Esophagus mucosa (tissue), 1 donor: ENCODE measurements at regions not wholly inside any gene's neighbourhood (a gene's known extent, or its start where the extent isn't known, plus 50 kb on each side); places are given as distances from the start of the nearest gene placed in this dataset.

Experiments
- ATAC-seq: fragments of 200-7000 bp; cut with Tn5 transposase; one replicate; pipeline ENCODE4 v1.9.1; 2020
- donor health status: DM: yes; HTN: yes; CAD: no.

DNA sequence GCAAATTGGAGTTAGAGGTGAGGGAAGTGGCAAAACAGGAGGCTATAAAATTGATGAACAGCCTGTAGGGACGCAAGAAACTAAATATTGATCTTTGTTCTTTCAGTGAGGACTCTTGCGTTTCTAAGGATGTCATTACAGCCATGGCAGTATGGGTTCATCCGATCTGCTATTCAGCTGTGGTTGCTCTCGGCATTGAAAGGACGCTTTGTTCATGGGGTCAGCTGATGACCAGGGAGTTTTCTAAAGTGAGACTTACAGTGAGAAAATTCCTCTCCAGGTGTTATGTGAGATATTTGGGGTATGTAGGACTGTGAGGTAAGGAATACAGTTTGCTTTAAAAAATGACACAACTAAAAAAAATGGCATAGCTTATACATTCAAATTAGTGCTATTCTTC is 52.7 kb upstream of the PELI1 start:
- no peak for ATAC-seq

DNA sequence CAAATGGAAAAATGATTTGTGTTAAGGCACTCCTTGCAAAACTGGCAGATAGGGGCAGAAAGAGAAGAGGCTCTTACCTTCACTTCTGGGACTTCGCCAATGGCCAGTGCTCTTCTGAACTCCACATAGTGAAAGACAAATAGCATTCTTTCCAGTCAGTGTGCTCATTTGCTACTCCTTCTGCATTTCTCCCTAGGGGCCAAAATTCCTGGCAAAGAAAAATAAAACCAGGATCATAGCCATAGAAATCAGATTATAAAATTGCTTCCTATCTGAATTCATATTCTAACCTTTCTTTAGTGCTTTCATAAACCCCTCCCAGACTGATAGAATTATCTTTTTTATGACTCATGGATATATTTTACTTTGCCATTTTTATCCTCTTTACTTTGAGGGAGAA is 56.9 kb upstream of the PELI1 start:
- ATAC-seq, result no peak

DNA sequence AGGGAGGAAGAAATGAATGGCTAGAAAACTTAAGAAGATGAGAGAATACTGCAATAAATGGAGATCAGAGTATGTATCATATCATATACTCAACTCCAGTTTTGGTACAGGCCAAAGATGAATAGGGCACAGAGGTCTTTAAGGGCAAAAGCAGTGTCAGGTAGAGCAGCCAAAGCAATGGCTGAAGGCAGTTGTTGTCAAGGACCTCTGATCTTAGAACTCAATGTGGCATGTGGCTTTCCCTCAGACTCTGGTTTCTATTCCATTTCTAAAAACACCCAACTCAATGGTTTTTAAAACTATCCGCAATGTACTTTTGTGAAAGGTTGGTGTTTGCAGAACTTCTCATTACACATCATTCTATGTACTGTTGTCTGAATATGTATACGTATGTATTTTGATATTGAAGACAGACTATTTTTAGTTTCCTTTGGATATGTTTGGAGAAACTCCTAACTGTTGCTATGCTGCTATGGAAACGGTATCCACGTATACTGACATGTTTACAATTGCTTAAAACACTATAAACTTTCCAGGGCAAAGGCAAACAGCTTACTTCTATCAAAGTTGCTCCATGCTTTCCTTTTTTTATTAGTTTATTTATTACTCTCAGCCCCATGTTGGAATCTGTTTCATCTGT is 58.1 kb upstream of the PELI1 start:
- ATAC-seq, result no peak

DNA sequence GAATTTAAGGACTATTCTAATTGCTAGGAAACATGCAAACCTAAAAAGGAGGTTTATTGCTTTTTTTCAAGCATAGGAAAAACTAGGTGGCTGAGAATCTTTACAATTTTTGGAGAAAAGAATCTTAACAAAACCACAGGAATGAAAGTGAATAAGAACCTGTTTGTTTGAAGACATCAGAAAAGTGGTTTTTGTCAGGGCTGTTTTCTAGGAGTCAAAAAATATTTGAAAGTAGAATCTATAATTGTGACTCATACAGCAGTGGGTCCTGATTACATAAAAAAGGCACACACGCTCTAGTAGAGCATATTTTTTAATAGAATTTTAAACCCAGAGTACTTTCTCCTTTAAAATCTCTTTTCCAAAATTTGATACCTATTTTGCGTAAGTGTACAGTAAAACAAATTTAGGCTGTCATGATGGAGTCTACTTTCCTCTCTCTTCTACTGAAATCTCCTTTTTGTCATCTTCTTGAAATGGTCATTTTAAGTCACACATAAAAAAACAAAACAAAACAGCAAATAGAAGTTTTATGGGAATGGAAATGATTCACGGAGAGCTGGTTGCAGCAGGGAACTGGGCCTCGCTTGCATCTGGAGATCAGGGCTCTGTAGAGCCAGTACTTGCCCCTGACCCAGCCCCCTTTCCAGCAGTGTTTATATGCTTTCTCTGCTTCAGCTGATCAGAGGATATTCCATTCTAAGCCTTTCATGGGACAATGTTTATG is 59.1 kb upstream of the PELI1 start:
- no peak for ATAC-seq

DNA sequence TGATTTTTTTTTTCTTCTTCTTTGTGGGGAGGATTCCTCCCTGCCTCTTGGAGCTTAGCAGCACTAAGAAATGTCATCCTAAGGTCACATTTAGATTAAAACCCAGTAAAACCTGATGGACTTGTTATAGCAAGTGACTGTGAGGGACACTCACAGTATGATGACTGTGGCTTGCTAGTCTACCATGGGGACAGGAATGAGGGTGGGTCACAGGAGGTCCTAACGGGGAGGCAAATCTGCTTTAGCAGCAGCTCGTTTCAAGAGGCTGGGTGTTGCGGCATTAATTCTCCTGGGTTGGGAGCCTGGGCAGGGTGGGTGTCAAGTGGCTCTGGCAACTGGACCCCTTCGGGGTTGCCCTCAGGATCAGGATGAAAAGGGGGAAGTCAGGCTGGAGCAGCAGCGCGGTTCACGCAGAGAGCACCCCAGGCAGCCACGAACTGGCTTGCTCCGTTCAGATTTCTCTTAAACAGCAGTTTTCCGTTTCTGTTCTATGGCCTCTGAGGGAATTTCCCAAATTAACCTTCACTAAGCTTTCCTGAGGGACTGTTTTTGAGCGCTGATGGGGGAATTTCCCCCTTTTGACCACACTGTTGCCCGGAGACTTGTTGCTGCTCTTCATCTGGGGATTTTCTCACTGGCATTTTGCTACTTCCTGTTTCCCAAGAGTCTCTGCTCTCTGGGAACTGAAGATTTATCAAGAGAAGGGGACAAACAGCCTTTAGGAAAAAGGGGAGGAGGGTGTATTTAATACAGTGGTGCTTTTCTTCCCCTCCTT is 59.8 kb upstream of the PELI1 start:
- peak; percentile 92 for ATAC-seq

DNA sequence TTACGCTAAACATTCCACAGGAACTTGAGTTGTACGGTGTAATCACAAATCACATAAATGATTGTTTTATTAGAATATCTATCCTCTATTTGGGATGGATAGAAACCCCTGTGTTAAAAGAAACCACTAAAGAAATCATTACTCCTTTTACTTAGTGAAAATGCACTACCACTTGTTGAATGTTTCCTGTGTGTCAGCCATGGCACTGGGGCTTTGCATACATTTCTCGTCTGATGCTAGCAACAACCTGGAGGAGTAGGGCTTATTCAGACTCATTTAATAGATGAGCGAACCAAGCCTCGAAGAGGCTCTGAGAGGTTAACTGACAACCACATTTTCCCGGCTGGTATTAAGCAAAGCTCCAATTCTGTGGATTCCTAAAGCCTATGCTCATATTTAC is 60.5 kb upstream of the PELI1 start:
- ATAC-seq, result no peak

DNA sequence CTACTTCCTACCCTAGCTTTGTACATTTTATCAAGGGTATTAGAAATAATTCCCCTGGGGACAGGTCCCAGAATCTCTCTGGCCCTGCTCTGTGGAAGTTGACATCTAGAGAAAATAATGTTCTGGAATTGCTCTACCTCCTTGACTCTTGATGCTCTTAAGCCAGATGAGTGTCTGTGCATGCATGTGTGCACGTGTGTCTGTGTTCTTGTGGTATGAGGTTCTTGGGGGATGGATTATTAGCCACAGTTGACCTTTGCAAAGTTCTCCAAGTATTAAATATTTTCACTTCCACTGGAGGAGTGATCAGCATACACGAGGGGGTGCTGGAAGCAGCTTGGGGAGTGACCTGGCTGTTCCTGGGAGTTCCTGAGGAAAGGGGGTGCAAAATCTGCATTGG is 61.2 kb upstream of the PELI1 start:
- ATAC-seq, result no peak

DNA sequence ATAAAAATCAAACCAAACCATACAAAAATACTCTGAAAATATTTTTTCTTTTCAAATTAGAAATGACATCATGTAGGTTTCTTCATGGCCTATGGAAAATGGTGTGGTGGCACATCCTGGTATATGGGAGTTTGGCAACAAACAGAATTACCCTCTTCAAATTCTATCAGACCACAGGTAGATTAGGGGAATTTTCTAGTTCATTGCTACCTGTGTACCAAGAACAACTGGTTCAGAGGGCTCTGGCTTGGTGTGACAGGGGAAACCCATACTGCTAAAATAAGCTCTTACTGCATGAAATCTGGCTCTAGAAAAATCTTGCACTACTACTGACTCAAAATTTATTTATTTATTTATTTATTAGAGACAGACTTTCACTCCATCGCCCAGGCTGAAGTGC is 63.4 kb upstream of the PELI1 start:
- no peak for ATAC-seq

DNA sequence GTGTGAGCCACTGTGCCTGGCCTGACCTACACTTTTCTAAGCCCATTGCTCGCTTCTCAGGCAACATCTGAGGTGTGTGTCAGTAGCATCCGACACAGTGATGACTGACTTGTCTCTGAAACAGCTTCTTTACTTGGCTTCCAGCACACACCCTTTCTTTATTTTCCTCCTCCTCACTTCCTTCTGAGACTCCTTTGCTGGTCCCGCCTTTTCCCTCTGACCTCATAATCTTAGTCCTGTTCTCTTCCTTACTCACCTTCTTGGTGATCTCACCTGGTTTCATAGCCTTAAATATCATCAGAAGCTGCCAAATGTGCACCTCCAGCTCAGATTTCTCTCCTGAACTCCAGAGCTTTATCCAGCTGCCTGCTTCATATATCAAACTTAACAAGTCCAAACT is 66.6 kb upstream of the PELI1 start:
- ATAC-seq, result peak; percentile 84

DNA sequence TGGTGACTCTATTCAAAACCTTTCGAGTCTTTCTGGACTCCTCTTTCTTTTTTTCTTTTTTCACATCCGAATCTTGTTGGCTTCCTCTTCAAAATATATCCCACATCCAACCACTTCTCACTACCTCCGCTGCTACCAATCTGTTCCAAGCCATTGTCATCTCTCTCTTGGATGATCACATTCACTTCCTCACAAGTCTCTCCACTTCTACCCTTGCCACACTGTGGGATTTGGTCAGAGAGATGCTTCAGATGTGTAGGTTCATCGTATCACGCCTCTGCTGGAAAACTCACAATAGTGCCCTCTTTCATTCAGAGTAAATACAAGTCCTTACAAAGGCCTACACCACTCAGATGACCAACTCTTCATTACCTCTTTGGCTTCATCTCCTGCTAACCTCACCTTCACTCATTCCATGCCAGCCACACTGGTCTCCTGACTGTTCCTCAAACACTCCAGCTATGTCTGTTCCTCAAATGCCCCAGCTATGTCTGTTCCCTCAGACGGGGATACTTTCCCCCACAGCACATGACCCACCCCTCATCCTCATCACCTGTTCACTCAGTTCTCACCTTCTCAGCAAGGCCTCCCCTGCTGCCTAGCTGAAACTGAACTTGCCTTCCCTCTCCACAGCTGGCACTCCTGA is 67.2 kb upstream of the PELI1 start:
- peak; percentile 2 for ATAC-seq

DNA sequence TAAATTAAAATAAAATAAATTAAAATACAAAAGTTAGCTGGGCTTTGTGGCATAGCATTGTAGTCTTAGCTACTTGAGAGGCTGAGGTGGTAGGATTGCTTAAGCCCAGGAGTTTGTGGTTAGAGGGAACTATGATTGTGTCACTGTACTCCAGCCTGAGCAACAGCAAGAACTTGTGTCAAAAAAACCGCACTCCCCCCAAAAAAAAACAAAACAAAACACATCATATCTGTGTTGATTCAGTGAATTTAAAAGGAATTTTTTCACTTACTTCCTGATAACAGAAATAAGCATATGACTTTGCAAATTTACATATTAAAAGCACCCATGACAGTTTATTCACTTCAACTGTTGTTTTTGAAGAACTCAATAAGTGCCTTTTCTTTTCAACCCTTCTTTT is 68.1 kb upstream of the PELI1 start:
- no peak for ATAC-seq

DNA sequence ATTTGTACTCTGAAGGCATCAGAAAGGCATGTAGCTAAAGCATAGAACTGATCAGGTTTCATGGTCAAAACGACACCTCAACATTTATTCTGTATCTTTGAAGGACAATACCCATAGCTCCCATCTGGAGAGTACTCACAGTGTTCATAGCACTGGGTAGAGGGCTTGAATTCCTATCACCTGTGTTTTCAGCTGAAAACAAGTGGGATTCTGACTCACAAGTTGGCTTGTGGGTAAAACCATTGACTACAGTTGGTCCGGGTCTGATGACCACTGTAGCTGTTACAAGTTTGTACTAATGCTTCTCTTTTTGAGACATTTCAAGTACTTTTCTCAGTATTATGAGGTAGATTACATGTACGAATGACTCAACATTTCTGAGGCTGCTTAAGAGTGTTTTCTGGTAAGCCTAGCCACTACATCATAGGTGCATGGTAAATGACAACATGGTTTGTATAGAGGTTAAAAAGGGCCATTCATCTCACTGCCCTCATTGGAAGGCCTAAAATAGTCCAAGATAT is 68.6 kb upstream of the PELI1 start:
- ATAC-seq, result peak; percentile 52

DNA sequence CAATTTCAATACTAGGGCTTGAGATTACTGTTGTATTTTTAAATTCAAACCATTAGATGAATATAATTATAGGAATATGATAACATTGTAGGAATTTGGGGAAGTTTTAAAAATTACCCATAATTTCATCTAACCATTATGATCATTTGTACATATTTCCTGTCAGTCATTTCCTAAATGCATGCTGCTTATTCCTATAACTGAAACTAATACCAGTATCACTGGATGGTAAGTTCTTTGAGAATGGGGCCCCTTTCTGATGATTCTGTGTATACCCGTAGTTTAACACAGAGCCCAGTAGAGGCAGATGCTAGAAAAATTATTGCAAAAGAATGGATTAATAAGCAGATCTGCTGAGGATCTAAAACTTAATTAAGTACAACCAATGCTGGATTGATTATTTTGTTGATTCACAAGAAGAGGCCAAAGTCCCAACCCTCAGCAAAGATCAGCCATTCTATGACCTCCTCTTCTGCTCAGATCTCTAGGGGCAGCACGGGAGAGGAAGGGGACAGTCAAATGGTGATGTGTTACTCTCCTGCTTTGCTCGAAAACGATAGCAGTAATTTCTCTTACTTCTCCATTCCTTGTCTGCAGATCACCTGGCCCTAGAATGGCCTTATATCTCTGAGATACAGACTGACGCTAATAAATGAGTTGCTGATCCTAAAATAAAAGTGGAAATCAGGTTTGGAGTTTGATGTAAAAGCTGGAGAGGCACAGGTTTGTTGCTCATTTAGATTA is 69.5 kb upstream of the PELI1 start:
- ATAC-seq, result no peak

DNA sequence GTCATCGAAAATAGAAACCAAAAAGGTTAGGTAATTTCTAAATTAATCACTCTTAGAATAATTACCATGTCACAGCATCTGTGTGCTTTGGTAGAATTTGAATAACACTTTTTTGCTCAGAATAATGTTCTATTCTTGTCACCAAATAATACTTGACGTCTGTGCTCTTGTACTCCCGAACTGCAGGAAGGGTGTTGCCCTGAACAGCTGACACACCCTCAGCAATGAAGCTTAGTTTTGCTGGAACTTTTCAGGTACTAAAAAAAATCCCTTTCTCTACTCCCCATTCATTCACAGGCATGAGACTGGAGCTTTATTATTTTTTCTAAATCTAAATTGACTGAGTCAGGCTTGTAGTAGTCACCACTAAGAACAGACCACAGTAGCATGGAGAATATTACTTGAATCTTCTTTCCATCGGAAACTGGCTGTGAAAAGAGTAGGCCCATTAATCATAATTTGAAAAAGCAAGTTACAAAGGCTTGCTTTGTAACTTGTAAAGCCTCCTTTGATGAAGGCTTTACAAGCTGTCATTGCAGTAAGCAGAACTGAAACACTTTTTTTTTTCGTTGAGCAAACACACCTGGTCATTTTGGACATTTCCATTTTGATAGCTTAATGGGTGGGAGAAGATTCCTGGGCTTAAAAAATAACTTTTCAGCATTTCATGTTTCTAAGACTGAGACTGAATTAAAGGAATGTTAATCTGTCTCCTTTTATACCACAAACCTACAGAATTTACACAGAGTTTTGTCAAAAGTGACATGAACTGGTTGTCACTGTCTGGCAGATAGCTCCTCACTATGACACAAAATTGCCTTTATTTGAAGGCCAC is 70.3 kb upstream of the PELI1 start:
- peak; percentile 75 for ATAC-seq

DNA sequence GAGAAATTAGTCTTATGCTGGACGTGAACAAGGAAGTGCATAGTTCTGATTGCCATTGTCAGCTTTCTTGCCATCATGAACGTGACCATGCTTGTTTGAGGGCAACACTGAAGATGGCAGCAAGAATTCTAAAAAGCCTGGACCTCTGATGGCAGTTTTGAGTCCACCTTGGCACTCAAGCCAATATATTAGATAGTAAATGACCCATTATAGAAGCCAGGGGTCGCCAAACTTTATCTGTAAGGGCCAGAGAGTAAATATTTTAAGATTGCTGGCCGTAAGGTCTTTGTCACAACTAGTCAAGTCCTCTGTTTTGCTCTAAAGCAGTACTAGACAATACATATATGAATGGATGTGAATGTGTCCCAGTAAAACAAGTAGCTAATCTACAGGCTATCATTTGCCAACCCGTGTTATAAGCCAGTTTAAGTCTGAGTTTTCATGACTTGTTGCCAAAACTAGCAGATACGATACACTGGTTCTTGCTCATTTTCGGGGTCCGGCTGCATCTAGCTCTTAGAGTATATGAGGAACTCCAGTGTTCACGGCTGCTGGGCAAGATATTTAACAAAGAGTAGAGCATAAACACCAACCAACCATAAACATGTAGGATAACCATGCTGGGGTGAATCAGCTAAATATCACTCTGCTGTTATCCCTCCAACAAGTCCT is 73.1 kb upstream of the PELI1 start:
- ATAC-seq, result no peak

DNA sequence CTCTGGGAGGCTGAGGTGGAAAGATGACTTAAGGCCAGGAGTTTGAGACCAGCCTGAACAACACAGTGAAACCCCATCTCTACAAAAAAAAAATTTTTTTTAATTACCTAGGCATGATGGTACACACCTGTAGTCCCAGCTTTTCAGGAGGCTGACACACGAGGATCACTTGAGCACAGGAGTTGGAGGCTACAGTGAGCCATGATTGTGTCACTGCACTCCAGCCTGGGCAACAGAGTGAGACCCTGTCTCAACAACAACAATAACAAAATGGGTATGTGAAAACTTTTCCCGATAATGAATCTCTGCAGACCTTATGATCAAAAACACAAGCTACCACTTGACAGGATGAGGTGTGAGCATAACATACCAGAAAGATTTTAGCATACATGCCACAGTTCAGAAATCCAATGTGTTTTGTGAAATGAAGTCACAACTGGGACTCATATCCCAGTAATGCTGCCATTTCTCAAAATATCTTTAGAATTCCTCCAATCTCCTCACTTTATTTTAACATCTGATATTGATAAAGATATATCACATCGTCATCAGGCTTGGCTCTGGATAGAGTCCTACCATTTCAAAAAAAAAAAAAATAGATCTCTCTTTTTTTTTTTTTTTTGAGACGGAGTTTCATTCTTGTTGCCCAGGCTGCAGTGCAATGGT is 74.0 kb upstream of the PELI1 start:
- ATAC-seq, result no peak

DNA sequence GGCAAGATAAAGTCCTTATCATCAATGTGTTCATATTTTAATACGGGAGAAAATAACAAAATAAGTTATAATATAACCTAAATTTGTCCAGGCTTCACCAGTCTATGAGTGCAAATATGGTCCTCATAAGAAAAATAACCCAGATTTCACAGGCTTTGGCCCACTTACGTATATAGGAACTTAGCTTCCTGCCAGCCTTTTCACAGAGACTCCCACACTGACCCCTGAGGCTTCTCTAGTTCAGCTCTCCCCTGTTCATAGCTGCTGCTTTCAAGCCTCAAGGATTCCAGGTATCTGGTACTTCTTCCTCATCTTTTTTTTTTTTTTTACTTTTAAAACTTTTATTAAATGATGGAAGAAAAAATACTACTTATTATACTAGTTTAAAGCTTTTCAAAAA is 74.9 kb upstream of the PELI1 start:
- no peak for ATAC-seq

DNA sequence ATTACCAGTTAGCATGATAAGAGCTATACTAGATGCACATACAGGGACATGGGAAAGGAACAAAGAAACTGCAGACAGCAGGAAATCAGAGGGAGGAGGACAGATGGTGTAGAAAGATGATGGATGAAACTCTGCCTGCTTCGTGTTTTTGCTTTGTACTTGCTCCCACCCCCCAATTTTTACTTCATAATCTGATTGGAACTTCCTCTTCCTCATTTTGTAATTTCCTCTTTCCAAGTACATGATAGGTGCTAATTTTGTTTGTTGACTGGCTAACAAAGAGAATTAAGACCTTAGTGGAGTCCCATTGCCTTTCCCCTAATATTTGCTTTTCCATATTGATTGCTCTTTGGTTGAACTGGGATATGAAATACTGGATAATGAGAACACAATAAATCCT is 76.0 kb upstream of the PELI1 start:
- no peak for ATAC-seq

DNA sequence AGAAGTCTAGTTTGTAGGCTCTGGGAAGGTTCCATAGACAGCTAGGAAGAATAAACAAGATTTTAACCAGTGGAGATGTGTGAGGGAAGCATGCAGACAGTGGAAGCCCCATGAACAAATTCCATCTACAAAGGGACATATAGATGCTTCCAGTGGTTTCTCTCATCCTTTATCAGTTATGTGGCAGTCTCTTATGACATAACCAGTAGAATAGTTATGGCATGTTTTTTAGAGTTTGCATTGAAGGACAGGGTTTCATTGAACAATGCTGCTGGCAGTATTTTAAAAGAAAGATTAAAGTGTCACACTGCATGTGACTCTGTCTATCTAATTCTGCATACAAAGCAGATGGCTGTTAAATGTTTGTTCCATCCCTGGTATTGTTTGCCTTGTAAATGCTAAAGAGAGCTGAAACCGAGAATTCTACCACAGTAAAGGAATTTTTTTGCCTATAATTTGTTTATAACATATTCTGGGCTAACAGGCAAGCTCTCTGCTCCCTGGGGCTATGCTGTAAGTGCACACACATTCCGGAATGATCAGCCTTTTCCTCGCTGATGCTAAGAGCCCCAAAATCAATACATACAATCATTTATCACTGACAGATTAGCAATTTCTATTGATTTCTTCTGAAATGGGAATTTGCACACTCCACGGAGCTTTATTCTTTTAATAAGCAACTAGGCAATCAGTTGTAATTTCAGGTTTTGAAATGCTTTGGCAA is 76.8 kb upstream of the PELI1 start:
- no peak for ATAC-seq

DNA sequence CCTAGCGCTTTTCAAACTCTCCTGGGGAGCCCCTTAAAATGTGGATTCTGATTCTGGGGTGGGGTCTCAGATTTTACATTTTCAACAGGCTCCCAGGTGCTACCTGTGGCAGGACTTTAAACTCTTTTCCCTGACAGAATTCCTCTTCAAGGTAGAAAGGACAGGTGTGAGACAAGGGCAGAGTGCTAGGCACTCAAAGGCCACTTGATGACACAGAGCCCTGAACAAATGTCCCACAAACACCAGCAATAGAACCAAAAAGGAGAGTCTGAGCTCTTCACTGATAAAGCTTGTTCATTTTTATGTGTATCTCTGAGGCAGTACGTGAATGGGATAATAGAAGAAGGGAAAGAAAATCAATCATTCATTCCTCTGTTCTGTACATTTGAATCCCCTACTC is 77.7 kb upstream of the PELI1 start:
- ATAC-seq, result no peak
